Endothelial cell of umbilical vein (primary cell): ENCODE measurements at regions not wholly inside any gene's neighbourhood (a gene's known extent, or its start where the extent isn't known, plus 50 kb on each side); places are given as distances from the start of the nearest gene placed in this dataset.

Source experiments
- BruUV-seq: library from RNA; stranded (reverse); fragments of 400-500 nt; replicated peaks from 2 replicates; lab custom pipeline; 2021; lab: Mats Ljungman, UMichigan
- CTCF ChIA-PET: fragments of 300-600, 350-600 bp; sonication (Branson Sonifier 250); formaldehyde crosslinking; loops from one replicate; lab custom pipeline; 2021; ENCODE audit warnings: antibody characterized with exemption, inconsistent platforms; lab: Charles Lee
- POLR2A ChIA-PET: fragments of 300-600, 350-600 bp; sonication (Branson Sonifier 250); formaldehyde crosslinking; loops from one replicate; lab custom pipeline; 2021; ENCODE audit warnings: antibody characterized with exemption, inconsistent platforms; lab: Charles Lee
- DNase-seq: peaks from one replicate; pipeline ENCODE4 v3.0.0-alpha.2; 2011; ENCODE audit warnings: low read depth, low spot score
- FAIRE-seq: peaks from 2 replicates; lab custom pipeline; 2011; peaks lifted over from hg19 to GRCh38; lab: Jason Lieb, UNC
- H2AFZ ChIP-seq: 2 replicates; pipeline ENCODE4 v1.6.0; 2012; ENCODE audit warnings: low read depth, low read length, control low read depth, inconsistent platforms
- H3K27ac ChIP-seq: 2 replicates; pipeline ENCODE4 v1.5.1; 2011; ENCODE audit warnings: low read depth, mild to moderate bottlenecking, control low read depth, low read length, moderate library complexity; ENCODE audit not compliant: insufficient read depth
- H3K27me3 ChIP-seq, 2 experiments: 2 replicates each; pipeline versions ENCODE4 v1.6.0 to v1.6.1; 2011; ENCODE audit warnings: low read length in 2 of 2, mixed read lengths in 1 of 2; ENCODE audit not compliant: control insufficient read depth in 2 of 2, insufficient read depth in 2 of 2
- H3K36me3 ChIP-seq, 2 experiments: 2 replicates in 1 of 2; 3 replicates in 1 of 2; pipeline ENCODE4 v1.5.1; 2011; ENCODE audit warnings: low read length in 2 of 2, mild to moderate bottlenecking in 1 of 2, moderate library complexity in 1 of 2; ENCODE audit not compliant: control insufficient read depth in 2 of 2, insufficient read depth in 2 of 2; ENCODE audit errors: extremely low read depth in 1 of 2
- H3K4me1 ChIP-seq: 3 replicates; pipeline ENCODE4 v1.5.1; 2011; ENCODE audit warnings: mild to moderate bottlenecking, low read length; ENCODE audit not compliant: control insufficient read depth, insufficient read depth; ENCODE audit errors: extremely low read depth
- H3K4me2 ChIP-seq: 2 replicates; pipeline ENCODE4 v1.6.1; 2011; ENCODE audit warnings: low read length, control low read depth, mixed read lengths; ENCODE audit not compliant: insufficient read depth
- H3K4me3 ChIP-seq, 3 experiments: fragments of 200-600 bp in 1 of 3; sonication (generic), shearing (Covaris generic) in 1 of 3; replicated peaks in 1 of 3; 2 replicates each; pipeline ENCODE4 v1.5.1; 2011 to 2016; ENCODE audit warnings: control low read depth in 3 of 3, low read length in 3 of 3, mild to moderate bottlenecking in 2 of 3, inconsistent platforms in 1 of 3, low read depth in 1 of 3, moderate library complexity in 1 of 3; ENCODE audit not compliant: insufficient read depth in 1 of 3
- H3K79me2 ChIP-seq: 2 replicates; pipeline ENCODE4 v1.6.0; 2012; ENCODE audit warnings: low read length, inconsistent platforms; ENCODE audit not compliant: control insufficient read depth, insufficient read depth
- H3K9ac ChIP-seq: replicated peaks from 2 replicates; pipeline ENCODE3; 2011; ENCODE audit warnings: low read length, control low read depth; ENCODE audit not compliant: insufficient read depth; ENCODE audit errors: extremely low read depth
- H3K9me1 ChIP-seq: replicated peaks from 3 replicates; pipeline ENCODE4 v1.6.0; 2011; ENCODE audit warnings: mild to moderate bottlenecking, low read length; ENCODE audit not compliant: control insufficient read depth, insufficient read depth; ENCODE audit errors: extremely low read depth
- H3K9me3 ChIP-seq: replicated peaks from 2 replicates; pipeline ENCODE4 v1.5.1; 2012; ENCODE audit warnings: low read length, inconsistent platforms; ENCODE audit not compliant: control insufficient read depth, insufficient read depth
- H4K20me1 ChIP-seq: replicated peaks from 2 replicates; pipeline ENCODE3; 2011; ENCODE audit warnings: mild to moderate bottlenecking, low read length; ENCODE audit not compliant: control insufficient read depth, insufficient read depth; ENCODE audit errors: extremely low read depth
- EZH2 ChIP-seq: IDR thresholded peaks from 2 replicates; pipeline ENCODE4 v1.6.1; 2012; ENCODE audit warnings: borderline replicate concordance, low read depth, mild to moderate bottlenecking, moderate library complexity, low read length, inconsistent platforms; ENCODE audit not compliant: severe bottlenecking
- FOS ChIP-seq: IDR thresholded peaks from 2 replicates; pipeline ENCODE4 v1.6.1; 2011; ENCODE audit warnings: mild to moderate bottlenecking, low read length, moderate library complexity, borderline replicate concordance; ENCODE audit not compliant: insufficient read depth
- GATA2 ChIP-seq: IDR thresholded peaks from 2 replicates; pipeline ENCODE4 v1.7.0; 2011; ENCODE audit warnings: low read depth, mild to moderate bottlenecking, moderate library complexity, mixed read lengths, low read length; ENCODE audit not compliant: insufficient read length, insufficient read depth
- JUN ChIP-seq: IDR thresholded peaks from 2 replicates; pipeline ENCODE4 v1.6.1; 2011; ENCODE audit warnings: borderline replicate concordance, low read depth; ENCODE audit not compliant: insufficient read length, insufficient read depth
- MYC ChIP-seq: IDR thresholded peaks from one replicate; pipeline ENCODE4 v1.6.1; 2011; ENCODE audit warnings: mild to moderate bottlenecking, low read depth, low read length
- POLR2A ChIP-seq: IDR thresholded peaks from 2 replicates; pipeline ENCODE4 v1.6.1; 2012; ENCODE audit warnings: low read depth, mild to moderate bottlenecking, control low read depth, low read length
- POLR2AphosphoS5 ChIP-seq: IDR thresholded peaks from 2 replicates; pipeline ENCODE4 v1.6.1; 2012; ENCODE audit warnings: low read depth, mild to moderate bottlenecking, control low read depth, low read length, moderate library complexity; ENCODE audit not compliant: insufficient read depth
- dilution Hi-C: fragments of 300-500 bp; cut with MboI; formaldehyde crosslinking; loops from one replicate; pipeline ENCODE4 v1.15.0; 2019; ENCODE audit warnings: low sequenced_read_pairs; ENCODE audit not compliant: extremely low pct_ligation_motif_present
- intact Hi-C: fragments of 100-400 bp; cut with micrococcal nuclease; formaldehyde crosslinking; loops from one replicate; pipeline ENCODE4 v1.10.0; 2022
- TF ChIP-seq, protein P1 (sequence below), 2 donors: IDR thresholded peaks; 1 replicate in 1 of 2; 2 replicates in 1 of 2; pipeline ENCODE4 v1.5.1; 2011; ENCODE audit warnings: low read length in 2 of 2, mild to moderate bottlenecking in 2 of 2, moderate library complexity in 2 of 2, control low read depth in 1 of 2, inconsistent platforms in 1 of 2, low read depth in 1 of 2; ENCODE audit not compliant: insufficient read depth in 1 of 2; ENCODE audit errors: extremely low read depth in 1 of 2
- TF ChIP-seq, protein P2 (sequence below): IDR thresholded peaks from 2 replicates; pipeline ENCODE4 v1.6.1; 2011; ENCODE audit not compliant: insufficient read depth, insufficient read length

DNA sequence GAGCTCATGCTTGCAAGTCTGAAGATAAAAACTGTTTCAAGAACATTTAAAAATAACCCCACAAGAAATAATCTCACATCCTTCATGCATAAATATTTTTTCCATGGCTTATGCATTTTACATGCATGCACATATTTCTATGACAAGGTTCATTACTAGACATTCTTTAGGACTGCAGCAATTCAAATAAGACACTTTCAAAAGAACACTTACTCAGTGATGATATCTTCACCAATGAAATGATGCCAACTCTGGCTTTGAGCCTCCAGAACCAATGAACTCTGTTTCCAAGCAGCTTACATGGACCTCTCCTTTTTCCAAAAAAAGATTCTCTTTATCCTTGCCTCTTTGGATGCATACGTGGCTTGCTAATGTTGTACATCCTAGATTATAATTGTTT is 279.9 kb downstream of the ADAM29 start:
- ChIA-PET CTCF (no interaction called here), POLR2A (no interaction called here)
- FAIRE-seq (no peak), DNase-seq (no peak)
- BruUV-seq, result no TSS peak
- Histone ChIP-seq H3K27me3 (no peaks in the 10 kb centered on the region), H2AFZ (no peak overlapping the region), H3K79me2 (no peaks in the 10 kb centered on the region), H3K36me3 (no peaks in the 10 kb centered on the region), H3K9ac (no peak overlapping the region), H3K4me3 (no peak overlapping the region), H3K27ac (no peak overlapping the region), H4K20me1 (no peaks in the 10 kb centered on the region), H3K9me3 (no peaks in the 10 kb centered on the region), H3K4me1 (no peaks in the 10 kb centered on the region), H3K4me2 (no peak overlapping the region), H3K9me1 (no peaks in the 10 kb centered on the region)
- dilution Hi-C loops, result no loop called here
- intact Hi-C loops, result no loop called here
- no peak for TF ChIP-seq POLR2A
- TF ChIP-seq MYC, result no peak
- no peak for TF ChIP-seq POLR2AphosphoS5
- TF ChIP-seq, protein P1, sequence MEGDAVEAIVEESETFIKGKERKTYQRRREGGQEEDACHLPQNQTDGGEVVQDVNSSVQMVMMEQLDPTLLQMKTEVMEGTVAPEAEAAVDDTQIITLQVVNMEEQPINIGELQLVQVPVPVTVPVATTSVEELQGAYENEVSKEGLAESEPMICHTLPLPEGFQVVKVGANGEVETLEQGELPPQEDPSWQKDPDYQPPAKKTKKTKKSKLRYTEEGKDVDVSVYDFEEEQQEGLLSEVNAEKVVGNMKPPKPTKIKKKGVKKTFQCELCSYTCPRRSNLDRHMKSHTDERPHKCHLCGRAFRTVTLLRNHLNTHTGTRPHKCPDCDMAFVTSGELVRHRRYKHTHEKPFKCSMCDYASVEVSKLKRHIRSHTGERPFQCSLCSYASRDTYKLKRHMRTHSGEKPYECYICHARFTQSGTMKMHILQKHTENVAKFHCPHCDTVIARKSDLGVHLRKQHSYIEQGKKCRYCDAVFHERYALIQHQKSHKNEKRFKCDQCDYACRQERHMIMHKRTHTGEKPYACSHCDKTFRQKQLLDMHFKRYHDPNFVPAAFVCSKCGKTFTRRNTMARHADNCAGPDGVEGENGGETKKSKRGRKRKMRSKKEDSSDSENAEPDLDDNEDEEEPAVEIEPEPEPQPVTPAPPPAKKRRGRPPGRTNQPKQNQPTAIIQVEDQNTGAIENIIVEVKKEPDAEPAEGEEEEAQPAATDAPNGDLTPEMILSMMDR (IDR thresholded peaks at IDR 0.05; ENCODE audit: extremely low read depth in 1 of 2, insufficient read depth in 1 of 2, low read depth in 1 of 2, low read length in 2 of 2), result no peak
- TF ChIP-seq, protein P2, sequence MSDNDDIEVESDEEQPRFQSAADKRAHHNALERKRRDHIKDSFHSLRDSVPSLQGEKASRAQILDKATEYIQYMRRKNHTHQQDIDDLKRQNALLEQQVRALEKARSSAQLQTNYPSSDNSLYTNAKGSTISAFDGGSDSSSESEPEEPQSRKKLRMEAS, result no peak
- no peak for TF ChIP-seq EZH2
- TF ChIP-seq JUN, result no peak
- no peak for TF ChIP-seq GATA2
- no peak for TF ChIP-seq FOS
